Ectodermal cell (in vitro differentiated cells): ENCODE measurements at regions not wholly inside any gene's neighbourhood (a gene's known extent, or its start where the extent isn't known, plus 50 kb on each side); places are given as distances from the start of the nearest gene placed in this dataset.

Experiments
- H3K27ac ChIP-seq: 2 replicates; pipeline ENCODE4 v1.7.0; 2013; ENCODE audit warnings: mild to moderate bottlenecking, low read depth, low read length; ENCODE audit not compliant: insufficient read depth, poor library complexity, severe bottlenecking
- H3K27me3 ChIP-seq: 2 replicates; pipeline ENCODE4 v1.7.0; 2013; ENCODE audit warnings: mild to moderate bottlenecking, low read length; ENCODE audit not compliant: insufficient read depth, control insufficient read depth, poor library complexity, severe bottlenecking
- H3K36me3 ChIP-seq: one replicate; pipeline ENCODE4 v1.7.0; 2013; ENCODE audit warnings: low read length; ENCODE audit not compliant: control insufficient read depth, insufficient read depth
- H3K4me1 ChIP-seq: one replicate; pipeline ENCODE4 v1.7.0; 2013; ENCODE audit warnings: low read length; ENCODE audit not compliant: control insufficient read depth, insufficient read depth
- H3K4me3 ChIP-seq: 2 replicates; pipeline ENCODE4 v1.7.0; 2013; ENCODE audit warnings: low read depth, low read length, control low read depth; ENCODE audit not compliant: insufficient read depth
- H3K9me3 ChIP-seq: 2 replicates; pipeline ENCODE4 v1.7.0; 2013; ENCODE audit warnings: mild to moderate bottlenecking, low read length, moderate library complexity; ENCODE audit not compliant: control insufficient read depth
- WGBS, 2 experiments: methylation state at CpG; one replicate each; pipeline ENCODE4 v1.1.7; 2013; ENCODE audit warnings: missing lambda C conversion rate in 2 of 2; 5-methylcytosine and 5-hydroxymethylcytosine counted together

GRCh38 chr9:73259086-73259696 is 107.5 kb downstream of the ANXA1 start:
- Histone ChIP-seq H3K27ac (no peak overlapping the region), H3K27me3 (no peaks in the 10 kb centered on the region), H3K4me3 (no peak overlapping the region), H3K4me1 (no peaks in the 10 kb centered on the region), H3K9me3 (no peaks in the 10 kb centered on the region), H3K36me3 (no peaks in the 10 kb centered on the region)
- WGBS, 2 experiments, result 90 to 92% methylated on average over 12 of the region's 13 CpGs

GRCh38 chr9:73260506-73260905 is 108.8 kb downstream of the ANXA1 start:
- H3K36me3 ChIP-seq, result no peaks in the 10 kb centered on the region
- H3K27ac ChIP-seq, result no peak overlapping the region
- no peaks in the 10 kb centered on the region for H3K4me1 ChIP-seq
- no peaks in the 10 kb centered on the region for H3K9me3 ChIP-seq
- H3K27me3 ChIP-seq, result no peaks in the 10 kb centered on the region
- no peak overlapping the region for H3K4me3 ChIP-seq

DNA sequence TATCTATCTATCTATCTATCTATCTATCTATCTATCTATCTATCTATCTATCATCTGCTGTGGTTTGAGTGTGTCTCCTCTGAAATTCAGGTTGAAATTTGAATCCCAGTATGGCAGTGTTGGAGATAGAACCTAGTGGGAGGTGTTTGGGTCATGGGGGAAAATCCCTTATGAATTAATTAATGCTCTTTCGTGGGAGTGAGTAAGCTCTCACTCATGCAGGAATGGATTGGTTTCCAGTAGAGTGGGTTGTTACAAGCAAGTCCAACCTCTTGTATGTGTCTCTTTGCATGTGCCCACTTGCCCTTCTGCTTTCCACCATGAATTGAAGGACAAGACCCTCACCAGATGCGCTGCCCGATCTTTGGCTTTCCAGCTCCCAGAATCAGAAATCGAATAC is 113.0 kb downstream of the ANXA1 start:
- Histone ChIP-seq H3K9me3 (no peaks in the 10 kb centered on the region), H3K4me1 (no peaks in the 10 kb centered on the region), H3K4me3 (no peak overlapping the region), H3K27ac (no peak overlapping the region), H3K27me3 (no peaks in the 10 kb centered on the region), H3K36me3 (no peaks in the 10 kb centered on the region)
- 94 to 96% methylated on average over 4 of the region's 4 CpGs for WGBS, 2 experiments

DNA sequence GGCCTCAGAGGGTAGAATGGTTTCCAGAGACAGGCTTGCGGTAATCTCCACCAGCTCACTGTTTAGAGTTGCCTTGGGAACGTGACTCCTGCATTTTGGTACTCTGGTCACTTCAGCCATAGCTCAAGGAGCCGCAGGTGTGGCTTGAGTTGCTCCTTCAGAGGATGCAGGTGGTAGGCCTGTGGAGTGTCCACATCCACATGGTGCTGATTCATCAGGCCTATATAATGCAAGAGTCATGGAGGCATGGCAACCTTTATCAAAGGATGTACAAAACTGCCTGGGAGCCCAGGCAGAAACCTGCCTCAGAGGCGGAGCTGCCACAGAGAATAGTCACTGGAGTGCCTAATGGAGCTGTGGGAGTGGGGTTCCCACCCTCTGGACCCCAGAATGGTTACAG is 114.2 kb downstream of the ANXA1 start:
- no peaks in the 10 kb centered on the region for H3K36me3 ChIP-seq
- no peaks in the 10 kb centered on the region for H3K4me1 ChIP-seq
- WGBS, 2 experiments, result 91 to 94% methylated on average over 4 of the region's 4 CpGs
- no peak overlapping the region for H3K4me3 ChIP-seq
- no peaks in the 10 kb centered on the region for H3K27me3 ChIP-seq
- no peak overlapping the region for H3K27ac ChIP-seq
- no peaks in the 10 kb centered on the region for H3K9me3 ChIP-seq

DNA sequence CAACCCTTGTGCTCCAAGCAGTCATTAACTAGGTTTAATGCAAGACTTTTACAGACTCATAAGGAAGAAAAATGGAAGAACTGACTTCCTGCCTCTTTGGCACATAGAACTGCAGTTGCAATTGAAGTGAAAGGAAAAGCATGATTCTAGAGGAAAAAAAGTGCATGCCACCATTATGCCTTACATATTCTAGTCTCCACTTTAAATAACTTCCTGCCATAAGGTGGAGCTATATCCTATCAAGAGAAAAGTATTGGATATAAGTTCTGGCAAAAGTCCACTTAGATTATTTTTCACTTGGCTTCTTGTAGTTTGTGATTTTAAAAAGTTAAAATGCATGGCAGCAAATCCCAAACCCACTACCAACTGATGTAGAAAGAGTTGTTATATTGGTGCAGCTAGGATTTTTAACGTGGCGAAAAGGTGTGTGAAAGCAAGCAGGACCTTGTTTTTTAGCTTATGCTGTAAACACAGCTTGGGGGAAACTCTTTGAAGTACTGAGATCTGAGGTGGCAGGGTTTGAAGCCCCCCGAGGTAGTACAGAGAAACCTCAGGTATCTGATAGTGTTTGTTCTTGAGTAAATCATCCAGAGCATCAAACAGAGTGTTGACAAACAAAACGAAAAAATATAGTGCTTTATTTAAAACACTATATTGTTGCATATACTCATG is 117.9 kb downstream of the ANXA1 start:
- Histone ChIP-seq H3K4me3 (no peak overlapping the region), H3K36me3 (no peaks in the 10 kb centered on the region)

GRCh38 chr9:73270967-73271721 is 119.5 kb downstream of the ANXA1 start:
- Histone ChIP-seq H3K9me3 (no peaks in the 10 kb centered on the region), H3K4me3 (no peak overlapping the region), H3K27me3 (no peaks in the 10 kb centered on the region), H3K4me1 (no peaks in the 10 kb centered on the region), H3K36me3 (no peaks in the 10 kb centered on the region), H3K27ac (no peak overlapping the region)
- 71 to 84% methylated on average over 2 to 3 of the region's 3 CpGs for WGBS, 2 experiments

More for the DNA sequence above, 117.9 kb downstream of the ANXA1 start:
- Histone ChIP-seq H3K4me1 (no peaks in the 10 kb centered on the region), H3K9me3 (no peaks in the 10 kb centered on the region), H3K27ac (no peak overlapping the region), H3K27me3 (no peaks in the 10 kb centered on the region)
- 33 to 47% methylated on average over 3 to 4 of the region's 4 CpGs for WGBS, 2 experiments

- Histone ChIP-seq H3K27ac (peak overlapping the region; percentile 26), H3K4me3 (no peak overlapping the region), H3K9me3 (no peaks in the 10 kb centered on the region), H3K36me3 (no peaks in the 10 kb centered on the region), H3K4me1 (peaks cover 5% of the 10 kb centered on the region), H3K27me3 (no peaks in the 10 kb centered on the region)
- 39 to 52% methylated on average over 2 to 3 of the region's 3 CpGs for WGBS, 2 experiments
These were observed 128.4 kb downstream of the ANXA1 start for GRCh38 chr9:73280113-73280512.

DNA sequence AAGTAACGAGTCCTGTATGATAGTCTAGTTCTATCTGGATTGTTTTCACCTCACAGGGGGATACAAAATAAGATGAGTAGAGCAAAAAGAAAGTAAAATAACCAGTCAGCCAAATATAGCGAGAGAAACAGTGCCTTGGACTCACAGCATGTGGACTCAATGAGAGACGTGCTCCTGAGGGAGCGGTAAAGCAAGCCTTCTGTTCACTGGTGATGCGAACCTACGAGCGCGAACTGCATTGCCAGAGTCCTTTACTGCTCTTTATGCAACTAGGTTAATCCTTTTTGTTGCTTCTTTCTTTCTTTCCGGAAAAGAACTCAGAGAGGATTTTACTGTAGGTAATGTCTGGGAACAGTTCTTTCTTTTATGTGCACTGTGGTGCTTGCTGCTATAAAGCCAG is 132.7 kb downstream of the ANXA1 start:
- no peaks in the 10 kb centered on the region for H3K9me3 ChIP-seq
- H3K4me3 ChIP-seq, result no peak overlapping the region
- peaks cover 5% of the 10 kb centered on the region for H3K4me1 ChIP-seq
- H3K27me3 ChIP-seq, result no peaks in the 10 kb centered on the region
- 90 to 91% methylated on average over 9 of the region's 9 CpGs for WGBS, 2 experiments
- no peak overlapping the region for H3K27ac ChIP-seq
- H3K36me3 ChIP-seq, result no peaks in the 10 kb centered on the region

DNA sequence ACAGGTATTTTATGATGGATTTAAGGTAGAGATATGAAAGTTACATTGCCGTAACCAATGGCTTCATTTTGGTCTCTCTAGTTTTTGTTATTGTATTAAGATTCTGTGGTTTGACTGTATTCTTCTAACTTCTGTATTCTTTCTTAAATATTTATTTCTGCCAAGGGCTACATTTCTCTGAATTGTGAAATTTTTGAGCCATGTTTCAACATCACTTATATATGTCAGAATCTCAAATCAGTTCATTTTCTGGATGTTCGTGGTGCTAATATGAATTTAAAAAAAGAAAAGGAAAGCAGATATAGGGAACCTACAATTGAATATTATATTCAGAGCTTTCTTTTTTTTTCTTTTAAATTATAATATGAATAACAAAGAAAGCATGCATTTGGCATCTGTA is 142.7 kb downstream of the ANXA1 start:
- WGBS, 2 experiments, result 100% methylated on average over 1 of the region's 2 CpGs; no CpG with 5 or more reads in 1 of the 2 experiments
- Histone ChIP-seq H3K4me3 (no peak overlapping the region), H3K27me3 (no peaks in the 10 kb centered on the region), H3K27ac (no peak overlapping the region), H3K9me3 (no peaks in the 10 kb centered on the region), H3K4me1 (no peaks in the 10 kb centered on the region), H3K36me3 (no peaks in the 10 kb centered on the region)

DNA sequence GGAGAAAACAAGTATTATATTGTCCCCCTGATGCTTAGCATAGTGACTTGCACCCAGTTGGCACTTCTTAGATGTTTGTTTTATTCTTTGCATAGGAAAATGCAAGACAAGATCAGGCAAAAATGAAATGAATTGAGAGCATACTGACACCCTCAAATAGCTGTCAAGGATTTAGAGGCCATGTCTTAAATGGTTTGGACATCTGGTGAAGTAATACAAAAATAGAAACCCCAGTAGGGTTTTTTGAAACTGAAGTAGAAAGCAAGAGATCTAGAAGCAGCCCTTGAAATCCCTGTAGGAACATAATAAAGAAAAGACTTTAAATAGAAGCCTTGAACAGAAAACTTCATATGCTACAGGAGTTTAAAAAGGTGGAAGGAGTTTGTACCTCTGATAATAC is 174.3 kb downstream of the ANXA1 start:
- Histone ChIP-seq H3K4me3 (no peak overlapping the region), H3K9me3 (no peaks in the 10 kb centered on the region), H3K36me3 (no peaks in the 10 kb centered on the region), H3K27ac (no peak overlapping the region), H3K27me3 (no peaks in the 10 kb centered on the region), H3K4me1 (no peaks in the 10 kb centered on the region)
